CD8-positive, alpha-beta memory T cell (primary cell): ENCODE measurements at regions not wholly inside any gene's neighbourhood (a gene's known extent, or its start where the extent isn't known, plus 50 kb on each side); places are given as distances from the start of the nearest gene placed in this dataset.
A peak's percentile ranks its signal among the peaks of the same experiment; 100 is the strongest.
"Not testable (repeated sequence)": the region's sequence is repeated elsewhere in the genome, so short reads cannot be mapped to it uniquely, and the experiment has no call there.

Source experiments
- CTCF ChIA-PET: fragments of 350-600 bp; sonication (Branson Sonifier 250); formaldehyde crosslinking; loops from one replicate; lab custom pipeline; 2021; ENCODE audit warnings: antibody characterized with exemption; lab: Charles Lee
- POLR2A ChIA-PET: fragments of 350-600 bp; sonication (Branson Sonifier 250); formaldehyde crosslinking; loops from one replicate; lab custom pipeline; 2021; ENCODE audit warnings: antibody characterized with exemption; lab: Charles Lee
- DNase-seq, 5 donors: peaks; one replicate each; pipeline versions ENCODE4 v3.0.0 to v3.0.0-alpha.2; 2020 to 2022; ENCODE audit warnings: mixed read lengths in 1 of 5
- H3K27ac ChIP-seq: one replicate; pipeline ENCODE4 v1.7.0; 2013; ENCODE audit warnings: low read depth, mild to moderate bottlenecking, low read length, moderate library complexity
- H3K27me3 ChIP-seq: 2 replicates; pipeline ENCODE4 v1.7.0; 2013; ENCODE audit warnings: low read length, mild to moderate bottlenecking; ENCODE audit not compliant: insufficient read depth, poor library complexity, severe bottlenecking
- H3K36me3 ChIP-seq: 2 replicates; pipeline ENCODE4 v1.7.0; 2013; ENCODE audit warnings: mild to moderate bottlenecking, low read length, moderate library complexity; ENCODE audit not compliant: insufficient read depth
- H3K4me1 ChIP-seq: 2 replicates; pipeline ENCODE4 v1.7.0; 2013; ENCODE audit warnings: mild to moderate bottlenecking, low read length, moderate library complexity; ENCODE audit not compliant: insufficient read depth
- H3K4me3 ChIP-seq: 2 replicates; pipeline ENCODE4 v1.7.0; 2013; ENCODE audit warnings: mild to moderate bottlenecking, low read length
- H3K9me3 ChIP-seq: 2 replicates; pipeline ENCODE4 v1.7.0; 2013; ENCODE audit warnings: mild to moderate bottlenecking, low read length
- H3K27ac Mint-ChIP-seq, 8 donors: one replicate each; pipeline ENCODE4 v1.8.0; 2020 to 2021; ENCODE audit warnings: mixed read lengths in 8 of 8, mild to moderate bottlenecking in 6 of 8, inconsistent platforms in 3 of 8, moderate library complexity in 3 of 8
- H3K27me3 Mint-ChIP-seq, 2 donors: one replicate each; pipeline ENCODE4 v1.8.0; 2020 to 2021; ENCODE audit warnings: mixed read lengths in 2 of 2, mild to moderate bottlenecking in 1 of 2, moderate library complexity in 1 of 2
- H3K36me3 Mint-ChIP-seq, 3 donors: one replicate each; pipeline ENCODE4 v1.8.0; 2020 to 2021; ENCODE audit warnings: mixed read lengths in 3 of 3, inconsistent platforms in 1 of 3, mild to moderate bottlenecking in 1 of 3
- H3K4me1 Mint-ChIP-seq, 3 donors: one replicate each; pipeline ENCODE4 v1.8.0; 2020 to 2021; ENCODE audit warnings: mixed read lengths in 3 of 3, inconsistent platforms in 1 of 3, mild to moderate bottlenecking in 1 of 3
- H3K4me3 Mint-ChIP-seq, 7 donors: one replicate each; pipeline ENCODE4 v1.8.0; 2020 to 2021; ENCODE audit warnings: mixed read lengths in 7 of 7, mild to moderate bottlenecking in 6 of 7, moderate library complexity in 4 of 7, inconsistent platforms in 2 of 7
- H3K9me3 Mint-ChIP-seq, 5 donors: one replicate each; pipeline ENCODE4 v1.8.0; 2020 to 2022; ENCODE audit warnings: mixed read lengths in 5 of 5, mild to moderate bottlenecking in 3 of 5, moderate library complexity in 2 of 5, inconsistent platforms in 1 of 5

DNA sequence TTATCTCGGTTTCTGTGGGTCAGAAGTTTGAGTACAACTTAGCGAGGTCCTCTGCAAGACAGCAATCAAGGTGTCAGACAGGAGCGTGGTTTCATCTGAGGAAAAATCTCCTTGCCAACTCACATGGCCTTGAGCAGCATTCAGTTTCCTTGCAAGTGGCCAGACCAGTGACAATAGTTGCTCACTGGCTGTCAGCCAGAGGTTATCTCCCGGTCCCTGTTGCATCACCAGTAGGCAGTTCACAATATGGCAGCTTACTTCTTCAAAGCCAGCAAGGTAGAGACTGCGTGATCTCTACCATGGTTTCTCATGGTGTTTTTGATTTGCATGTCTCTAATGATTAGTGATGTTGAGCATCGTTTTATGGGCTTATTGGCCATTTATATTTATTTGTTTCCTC, 143.8 kb upstream of the DAAM1 start:
- no peak overlapping the region for H3K27ac Mint-ChIP-seq
- H3K27me3 Mint-ChIP-seq = peaks cover 2 to 11% of the 10 kb centered on the region in 2 donors
- no peak for DNase-seq

DNA sequence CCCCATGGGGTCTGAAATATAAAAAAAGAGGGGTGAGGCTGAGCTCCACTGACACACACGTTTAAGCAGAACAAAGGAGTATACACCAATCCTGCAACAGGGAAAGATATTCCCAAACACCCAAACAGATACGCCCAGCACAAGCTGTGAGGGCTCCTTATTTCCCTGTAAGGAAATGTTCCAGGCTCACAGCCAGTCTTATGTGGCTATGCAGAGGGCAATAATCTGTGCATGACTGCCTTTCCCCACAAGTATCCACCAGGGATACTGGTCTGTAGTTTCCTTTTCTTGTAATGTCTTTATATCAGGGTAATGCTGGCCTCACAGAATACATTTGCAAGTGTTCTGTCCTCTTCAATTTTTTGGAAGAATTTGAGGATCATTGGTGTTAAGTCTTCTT, 141.7 kb upstream of the DAAM1 start:
- peaks cover 2 to 24% of the 10 kb centered on the region in 2 donors for H3K27me3 Mint-ChIP-seq

More for the DNA sequence above, 143.8 kb upstream of the DAAM1 start:
- Mint-ChIP-seq H3K4me1 (no peaks in the 10 kb centered on the region), H3K36me3 (no peaks in the 10 kb centered on the region), H3K9me3 (peaks cover 0 to 9% (median 1%) of the 10 kb centered on the region in 5 donors), H3K4me3 (no peak overlapping the region)
- Histone ChIP-seq H3K36me3 (no peaks in the 10 kb centered on the region), H3K27ac (no peak overlapping the region), H3K27me3 (no peaks in the 10 kb centered on the region), H3K9me3 (no peaks in the 10 kb centered on the region), H3K4me1 (no peaks in the 10 kb centered on the region), H3K4me3 (no peak overlapping the region)
- ChIA-PET POLR2A (no interaction called here), CTCF (no interaction called here)

DNA sequence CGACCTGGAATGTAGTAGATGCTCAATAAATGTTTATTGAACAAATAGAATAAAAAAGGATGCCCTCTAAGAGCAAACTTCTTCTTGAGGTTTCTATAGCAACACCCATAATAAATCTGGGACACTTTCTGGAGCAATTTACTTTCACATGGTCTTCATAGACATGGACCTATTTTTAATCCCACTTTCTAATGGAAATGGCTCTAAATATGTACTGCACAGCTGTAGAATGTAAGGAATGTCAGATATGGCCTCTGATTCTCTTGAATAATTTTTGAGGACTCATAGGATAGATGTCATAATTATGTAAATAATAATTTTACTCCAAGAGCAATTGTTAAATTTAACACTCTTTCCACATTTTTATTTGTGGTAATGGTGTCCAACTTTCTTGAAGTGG, 133.5 kb upstream of the DAAM1 start:
- no peak overlapping the region for H3K4me3 Mint-ChIP-seq
- Histone ChIP-seq H3K27me3 (no peaks in the 10 kb centered on the region), H3K36me3 (no peaks in the 10 kb centered on the region), H3K4me3 (no peak overlapping the region), H3K4me1 (no peaks in the 10 kb centered on the region), H3K27ac (no peak overlapping the region), H3K9me3 (no peaks in the 10 kb centered on the region)
- no peak for DNase-seq
- H3K27ac Mint-ChIP-seq = no peak overlapping the region
- CTCF ChIA-PET = no interaction called here
- H3K36me3 Mint-ChIP-seq = no peaks in the 10 kb centered on the region
- H3K4me1 Mint-ChIP-seq = no peaks in the 10 kb centered on the region
- peaks cover 0 to 2% (median 0%) of the 10 kb centered on the region in 5 donors for H3K9me3 Mint-ChIP-seq
- POLR2A ChIA-PET = no interaction called here
- peaks cover 0 to 21% of the 10 kb centered on the region in 2 donors for H3K27me3 Mint-ChIP-seq

More for the DNA sequence above, 141.7 kb upstream of the DAAM1 start:
- no peak overlapping the region for H3K27ac Mint-ChIP-seq
- H3K4me1 Mint-ChIP-seq = no peaks in the 10 kb centered on the region
- ChIA-PET CTCF (no interaction called here), POLR2A (no interaction called here)
- Histone ChIP-seq H3K27me3 (no peaks in the 10 kb centered on the region), H3K4me1 (no peaks in the 10 kb centered on the region), H3K9me3 (no peaks in the 10 kb centered on the region), H3K4me3 (no peak overlapping the region), H3K27ac (no peak overlapping the region), H3K36me3 (no peaks in the 10 kb centered on the region)
- no peaks in the 10 kb centered on the region for H3K36me3 Mint-ChIP-seq
- no peak for DNase-seq
- H3K4me3 Mint-ChIP-seq = no peak overlapping the region
- H3K9me3 Mint-ChIP-seq = peaks cover 0 to 9% (median 1%) of the 10 kb centered on the region in 5 donors

DNA sequence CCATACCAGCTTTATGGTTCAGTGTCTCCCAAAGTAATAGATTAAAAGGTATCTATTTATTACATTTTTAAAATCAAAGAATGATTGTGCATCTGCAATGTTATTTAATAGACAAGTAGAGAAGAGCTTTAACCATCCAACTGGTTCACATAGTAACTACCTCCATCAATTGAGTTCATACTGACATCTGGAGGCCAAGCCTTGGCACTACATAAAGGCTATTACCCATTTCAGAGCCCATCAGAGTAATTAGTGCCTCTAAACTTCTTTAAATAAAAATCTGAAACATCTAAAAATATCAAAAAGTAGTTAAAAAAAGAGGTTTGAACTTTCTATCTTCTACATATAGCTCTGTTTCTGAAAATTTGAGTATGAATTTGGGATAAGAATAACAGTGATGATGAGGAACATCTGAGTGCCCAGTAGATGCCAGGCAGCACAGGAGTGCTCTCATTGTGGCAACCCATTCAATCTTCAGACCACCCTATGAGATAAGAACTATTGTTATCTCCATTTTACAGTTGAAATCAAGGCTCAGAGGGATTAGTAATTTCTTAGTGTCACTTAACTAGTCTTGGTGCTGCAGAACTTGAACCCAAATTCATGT, 132.9 kb upstream of the DAAM1 start:
- peak in 1 of 5 donors; percentile 9 for DNase-seq
- no peaks in the 10 kb centered on the region for H3K9me3 ChIP-seq
- Mint-ChIP-seq H3K4me3 (no peak overlapping the region), H3K9me3 (peaks cover 0 to 2% (median 0%) of the 10 kb centered on the region in 5 donors), H3K27me3 (peaks cover 1 to 21% of the 10 kb centered on the region in 2 donors), H3K4me1 (no peaks in the 10 kb centered on the region), H3K27ac (no peak overlapping the region), H3K36me3 (no peaks in the 10 kb centered on the region)
- no peak overlapping the region for H3K4me3 ChIP-seq
- H3K4me1 ChIP-seq = no peaks in the 10 kb centered on the region
- POLR2A ChIA-PET = no interaction called here
- no peaks in the 10 kb centered on the region for H3K36me3 ChIP-seq
- H3K27me3 ChIP-seq = no peaks in the 10 kb centered on the region
- no peak overlapping the region for H3K27ac ChIP-seq
- CTCF ChIA-PET = no interaction called here

DNA sequence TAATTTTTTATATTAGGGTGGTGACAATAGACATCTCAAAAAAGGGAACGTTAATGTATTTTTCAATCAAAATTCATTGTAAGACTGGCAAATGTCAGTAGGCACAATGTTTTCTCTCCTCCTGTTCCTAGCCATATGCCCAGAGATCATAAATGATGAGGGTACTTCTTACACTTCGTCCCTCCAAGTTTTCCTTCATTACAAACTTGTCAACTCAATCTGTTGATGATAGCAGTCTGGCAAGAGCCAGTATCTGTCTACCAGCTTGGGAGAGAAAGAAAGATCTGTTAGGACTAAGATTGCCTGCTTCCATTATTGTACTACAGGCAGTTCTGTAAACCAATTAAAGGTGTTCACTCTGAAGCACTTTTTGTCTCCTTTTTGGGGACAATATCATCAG, 130.9 kb upstream of the DAAM1 start:
- Histone ChIP-seq H3K27ac (no peak overlapping the region), H3K27me3 (no peaks in the 10 kb centered on the region), H3K4me1 (no peaks in the 10 kb centered on the region), H3K36me3 (no peaks in the 10 kb centered on the region), H3K4me3 (no peak overlapping the region), H3K9me3 (no peaks in the 10 kb centered on the region)
- peaks cover 0 to 5% (median 0%) of the 10 kb centered on the region in 5 donors for H3K9me3 Mint-ChIP-seq
- no peak overlapping the region for H3K27ac Mint-ChIP-seq
- H3K4me1 Mint-ChIP-seq = no peaks in the 10 kb centered on the region
- CTCF ChIA-PET = no interaction called here
- no peak overlapping the region for H3K4me3 Mint-ChIP-seq
- no peak for DNase-seq
- POLR2A ChIA-PET = no interaction called here
- no peaks in the 10 kb centered on the region for H3K36me3 Mint-ChIP-seq
- H3K27me3 Mint-ChIP-seq = peaks cover 5 to 10% of the 10 kb centered on the region in 2 donors

DNA sequence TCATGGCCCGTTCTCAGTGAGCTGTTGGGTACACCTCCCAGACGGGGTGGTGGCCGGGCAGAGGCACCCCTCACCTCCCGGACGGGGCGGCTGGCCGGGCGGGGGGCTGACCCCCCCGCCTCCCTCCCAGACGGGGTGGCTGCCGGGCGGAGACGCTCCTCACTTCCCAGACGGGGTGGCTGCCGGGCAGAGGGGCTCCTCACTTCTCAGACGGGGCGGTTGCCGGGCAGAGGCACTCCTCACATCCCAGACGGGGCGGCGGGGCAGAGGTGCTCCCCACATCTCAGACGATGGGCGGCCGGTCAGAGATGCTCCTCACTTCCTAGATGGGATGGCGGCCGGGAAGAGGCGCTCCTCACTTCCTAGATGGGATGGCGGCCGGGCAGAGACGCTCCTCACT, 129.7 kb upstream of the DAAM1 start:
- H3K27me3 Mint-ChIP-seq, H3K36me3 ChIP-seq, H3K27ac ChIP-seq, CTCF ChIA-PET, H3K9me3 ChIP-seq, DNase-seq, H3K27ac Mint-ChIP-seq, POLR2A ChIA-PET, H3K36me3 Mint-ChIP-seq, H3K4me3 Mint-ChIP-seq, H3K4me3 ChIP-seq, H3K4me1 ChIP-seq, H3K4me1 Mint-ChIP-seq, H3K27me3 ChIP-seq: not testable (repeated sequence)
- peaks cover 0 to 10% (median 4%) of the 10 kb centered on the region in 5 donors for H3K9me3 Mint-ChIP-seq

DNA sequence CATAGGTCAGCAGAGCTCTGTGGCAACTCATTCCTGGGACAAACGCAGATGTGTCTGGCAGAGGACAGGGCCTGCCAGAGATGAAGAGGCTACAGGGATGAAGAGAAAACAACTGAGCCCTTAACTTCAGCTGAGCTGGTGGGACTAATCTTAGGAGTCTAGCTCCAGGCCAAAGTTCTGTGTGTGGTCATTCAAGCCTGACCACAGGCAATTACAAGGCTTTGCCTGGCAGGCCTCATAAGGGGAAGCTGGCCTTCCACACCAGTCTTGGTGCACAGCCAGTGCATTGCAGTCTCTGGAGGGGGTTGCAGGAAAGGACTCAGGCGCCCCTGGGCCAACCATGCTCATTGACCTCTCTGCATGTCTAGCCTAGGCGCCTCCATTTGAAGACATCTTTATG, 127.6 kb upstream of the DAAM1 start:
- Histone ChIP-seq H3K27me3 (no peaks in the 10 kb centered on the region), H3K9me3 (no peaks in the 10 kb centered on the region), H3K4me3 (no peak overlapping the region), H3K4me1 (no peaks in the 10 kb centered on the region), H3K27ac (no peak overlapping the region), H3K36me3 (no peaks in the 10 kb centered on the region)
- POLR2A ChIA-PET = no interaction called here
- CTCF ChIA-PET = no interaction called here
- H3K27ac Mint-ChIP-seq = no peak overlapping the region
- no peak overlapping the region for H3K4me3 Mint-ChIP-seq
- no peak for DNase-seq
- H3K36me3 Mint-ChIP-seq = no peaks in the 10 kb centered on the region
- peaks cover 5 to 10% of the 10 kb centered on the region in 2 donors for H3K27me3 Mint-ChIP-seq
- peaks cover 0 to 10% (median 4%) of the 10 kb centered on the region in 5 donors for H3K9me3 Mint-ChIP-seq
- no peaks in the 10 kb centered on the region for H3K4me1 Mint-ChIP-seq

DNA sequence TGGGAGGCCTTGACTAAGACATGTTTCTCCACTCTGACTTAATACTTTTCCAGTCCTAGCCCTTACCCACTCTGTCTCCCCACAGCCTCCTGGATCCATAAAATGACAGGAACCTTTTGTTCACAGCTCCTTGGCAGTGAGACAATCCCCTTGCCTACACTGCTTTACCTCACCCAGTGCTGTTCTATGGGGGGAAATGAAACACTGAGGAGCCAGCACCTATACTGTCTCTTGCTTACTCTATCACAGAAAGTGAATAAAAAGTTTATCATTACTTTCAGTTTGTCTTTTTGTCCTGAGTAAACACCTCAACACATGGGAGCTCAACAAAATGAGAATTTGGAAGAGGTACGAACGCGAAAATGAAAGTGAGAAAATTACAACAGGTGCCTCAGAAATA, 127.2 kb upstream of the DAAM1 start:
- H3K4me1 ChIP-seq = no peaks in the 10 kb centered on the region
- peaks cover 0 to 10% (median 4%) of the 10 kb centered on the region in 5 donors for H3K9me3 Mint-ChIP-seq
- H3K27ac ChIP-seq = no peak overlapping the region
- peaks cover 5 to 10% of the 10 kb centered on the region in 2 donors for H3K27me3 Mint-ChIP-seq
- H3K36me3 Mint-ChIP-seq = no peaks in the 10 kb centered on the region
- no peak overlapping the region for H3K4me3 Mint-ChIP-seq
- no peaks in the 10 kb centered on the region for H3K27me3 ChIP-seq
- no peaks in the 10 kb centered on the region for H3K9me3 ChIP-seq
- DNase-seq = no peak
- H3K27ac Mint-ChIP-seq = no peak overlapping the region
- no peaks in the 10 kb centered on the region for H3K36me3 ChIP-seq
- POLR2A ChIA-PET = no interaction called here
- H3K4me3 ChIP-seq = no peak overlapping the region
- CTCF ChIA-PET = no interaction called here
- H3K4me1 Mint-ChIP-seq = no peaks in the 10 kb centered on the region
